ENCODE measurements at regions not wholly inside any gene's neighbourhood (a gene's known extent, or its start where the extent isn't known, plus 50 kb on each side); places are given as distances from the start of the nearest gene placed in this dataset.

DNA sequence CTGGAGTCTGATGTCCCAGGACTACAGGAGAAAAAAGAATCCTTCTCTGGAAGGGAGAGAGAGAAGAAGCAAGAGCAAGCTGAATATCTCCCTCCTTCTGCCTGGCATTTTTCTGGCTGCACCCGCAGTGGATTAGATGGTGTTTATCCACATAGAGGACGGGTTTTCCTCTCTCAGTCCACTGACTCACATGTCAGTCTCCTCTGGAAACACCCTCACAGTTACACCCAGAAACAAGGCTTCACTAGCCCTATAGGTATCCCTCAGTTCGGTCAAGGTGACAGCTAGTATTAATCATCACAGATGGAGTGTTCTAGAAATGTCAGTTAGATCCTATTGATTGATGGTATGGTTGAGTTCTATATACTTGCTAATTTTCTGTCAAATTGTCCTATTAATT lies 87.9 kb downstream of the RHOU start:
- no peak for FAIRE-seq
- DNase-seq (ENCODE audit: insufficient read length, low spot score) = no peak

- peak; percentile 39 for FAIRE-seq
- DNase-seq (ENCODE audit: insufficient read length, low spot score) = no peak
Observed at GRCh38 chr1:228824366-228824765, 89.1 kb downstream of the RHOU start.

DNA sequence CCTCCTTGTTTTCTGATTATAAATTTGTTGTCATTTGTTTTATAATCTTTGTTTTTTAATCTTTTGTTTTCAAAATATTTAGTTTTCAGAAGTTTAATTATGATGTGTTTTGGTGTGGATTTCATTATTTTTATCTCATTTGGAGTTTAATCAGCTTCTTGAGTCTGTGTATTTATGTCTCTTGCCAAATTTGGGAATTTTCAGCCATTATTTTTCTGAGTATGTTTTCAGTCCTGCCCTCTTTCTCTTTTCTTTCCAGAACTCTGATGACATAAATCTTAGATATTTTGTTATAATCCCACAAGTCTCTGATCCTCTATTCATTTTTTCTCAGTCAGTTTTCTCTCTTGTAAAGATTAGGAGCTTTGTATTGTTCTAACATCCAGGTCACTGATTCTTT lies 89.8 kb downstream of the RHOU start:
- DNase-seq (ENCODE audit: insufficient read length, low spot score) (no peak), FAIRE-seq (peak; percentile 21)

GRCh38 chr1:228825840-228826484 lies 90.7 kb downstream of the RHOU start:
- FAIRE-seq = peak; percentile 100
- DNase-seq (ENCODE audit: insufficient read length, low spot score) = peak; percentile 46

DNA sequence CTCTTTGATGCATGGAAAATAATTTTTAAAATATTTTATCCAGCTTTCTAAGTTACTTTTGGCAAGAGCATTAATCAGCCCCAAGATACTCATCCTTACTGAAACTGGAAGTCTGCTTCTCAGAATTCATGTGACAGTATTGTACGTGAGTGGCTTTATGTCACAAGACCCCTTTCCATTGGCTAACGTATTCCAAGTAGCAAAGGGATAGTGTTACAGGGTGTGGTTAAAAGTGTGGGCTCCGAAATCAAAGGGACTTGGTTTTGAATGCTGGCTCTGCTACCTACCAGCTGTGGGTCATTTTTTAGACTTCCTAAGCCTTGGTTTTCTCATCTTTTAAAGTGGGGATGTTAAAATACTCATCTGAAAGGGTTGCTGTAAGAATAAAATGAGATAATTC lies 91.7 kb downstream of the RHOU start:
- FAIRE-seq (peak; percentile 76), DNase-seq (ENCODE audit: insufficient read length, low spot score) (no peak)

DNA sequence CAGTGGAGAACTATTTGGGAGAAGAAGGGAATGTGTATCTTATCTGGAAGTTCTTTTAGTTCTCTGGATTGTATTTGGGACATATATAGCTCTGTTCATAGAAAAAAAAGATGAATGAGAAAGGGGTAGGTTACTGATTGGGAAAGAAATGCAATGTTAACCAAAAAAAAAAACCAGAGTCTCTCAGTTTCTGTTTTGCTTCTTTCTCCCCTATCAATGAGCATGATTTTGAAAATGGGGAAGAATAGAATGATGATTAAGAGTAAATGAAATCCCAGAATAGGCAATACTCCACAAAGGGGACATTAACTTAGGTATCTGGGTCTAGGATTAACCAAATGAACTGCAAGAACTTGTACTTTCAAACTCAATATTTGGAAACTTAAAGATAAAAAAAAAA lies 92.9 kb downstream of the RHOU start:
- DNase-seq (ENCODE audit: insufficient read length, low spot score) (no peak), FAIRE-seq (peak; percentile 57)

- FAIRE-seq (no peak), DNase-seq (ENCODE audit: insufficient read length, low spot score) (no peak)
Observed at GRCh38 chr1:228830185-228830953, 95.1 kb downstream of the RHOU start.

DNA sequence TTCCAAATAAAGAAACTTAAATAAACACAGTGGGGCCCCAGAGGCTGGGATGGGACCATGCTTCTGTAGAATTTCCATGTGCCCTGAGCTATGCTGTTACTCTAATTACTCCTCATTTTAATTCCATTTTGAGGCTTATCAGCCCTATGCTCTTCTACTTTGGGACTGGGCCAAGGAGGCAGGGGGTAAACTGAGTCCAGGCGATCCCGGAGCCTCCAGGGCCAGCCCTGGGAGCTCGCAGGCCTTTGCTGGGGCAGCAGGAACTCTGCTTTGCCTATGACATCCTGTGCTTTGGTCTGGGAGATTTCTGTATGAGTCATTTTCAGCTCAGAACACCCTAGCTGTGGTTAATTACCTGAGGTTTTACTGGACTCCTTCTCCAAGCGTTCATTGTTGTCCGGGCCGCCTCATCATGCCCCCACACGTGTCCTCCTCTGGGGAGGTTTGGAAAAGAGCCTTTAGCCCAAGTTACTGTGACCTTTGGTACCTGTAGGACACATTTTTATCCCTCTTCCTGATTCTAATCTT lies 95.7 kb downstream of the RHOU start:
- DNase-seq (ENCODE audit: insufficient read length, low spot score) (peak; percentile 52), FAIRE-seq (peak; percentile 95)

GRCh38 chr1:228833911-228834688 lies 98.8 kb downstream of the RHOU start:
- DNase-seq (ENCODE audit: insufficient read length, low spot score) (no peak), FAIRE-seq (no peak)

DNA sequence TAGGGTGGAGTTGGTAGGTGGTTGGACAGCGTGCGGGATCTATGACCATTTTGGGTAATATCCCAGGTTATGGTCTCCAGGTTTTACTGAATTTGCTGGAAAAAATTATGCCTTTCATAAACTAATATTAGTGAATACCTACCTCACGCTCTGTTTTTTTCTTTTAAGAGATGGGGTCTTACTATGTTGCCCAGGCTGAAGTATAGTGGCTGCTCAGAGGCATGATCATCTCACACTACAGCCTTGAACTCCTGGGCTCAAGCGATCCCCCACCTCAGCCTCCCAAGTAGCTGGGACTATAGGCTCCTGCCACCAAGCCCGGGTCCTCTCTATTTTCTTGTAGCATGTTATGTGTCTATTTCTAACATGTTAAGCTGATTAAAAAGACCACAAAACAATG lies 100.2 kb downstream of the RHOU start:
- no peak for DNase-seq (ENCODE audit: insufficient read length, low spot score)
- FAIRE-seq = no peak

GRCh38 chr1:228835911-228836310 lies 100.6 kb downstream of the RHOU start:
- DNase-seq (ENCODE audit: insufficient read length, low spot score) (no peak), FAIRE-seq (no peak)

- no peak for DNase-seq (ENCODE audit: insufficient read length, low spot score)
- no peak for FAIRE-seq
Observed at GRCh38 chr1:228836427-228836826, 101.1 kb downstream of the RHOU start.

DNA sequence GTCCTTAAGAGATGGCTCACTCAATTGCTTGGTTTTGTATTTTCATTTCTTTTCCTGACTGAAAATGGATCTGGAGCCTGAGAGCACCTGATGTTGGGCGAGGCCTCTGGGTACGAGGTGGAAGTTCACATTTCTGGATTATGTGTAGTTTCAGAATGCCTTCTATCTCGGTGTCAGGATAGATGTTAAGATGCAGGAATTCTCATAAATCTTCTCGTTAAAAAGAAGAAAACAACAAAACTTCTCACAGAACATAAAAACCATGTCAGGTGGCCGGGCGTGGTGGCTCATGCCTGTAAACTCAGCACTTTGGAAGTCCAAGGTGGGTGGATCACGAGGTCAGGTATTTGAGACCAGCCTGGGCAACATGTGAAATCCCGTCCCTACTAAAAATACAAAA lies 101.8 kb downstream of the RHOU start:
- FAIRE-seq = no peak
- DNase-seq (ENCODE audit: insufficient read length, low spot score) = no peak

DNA sequence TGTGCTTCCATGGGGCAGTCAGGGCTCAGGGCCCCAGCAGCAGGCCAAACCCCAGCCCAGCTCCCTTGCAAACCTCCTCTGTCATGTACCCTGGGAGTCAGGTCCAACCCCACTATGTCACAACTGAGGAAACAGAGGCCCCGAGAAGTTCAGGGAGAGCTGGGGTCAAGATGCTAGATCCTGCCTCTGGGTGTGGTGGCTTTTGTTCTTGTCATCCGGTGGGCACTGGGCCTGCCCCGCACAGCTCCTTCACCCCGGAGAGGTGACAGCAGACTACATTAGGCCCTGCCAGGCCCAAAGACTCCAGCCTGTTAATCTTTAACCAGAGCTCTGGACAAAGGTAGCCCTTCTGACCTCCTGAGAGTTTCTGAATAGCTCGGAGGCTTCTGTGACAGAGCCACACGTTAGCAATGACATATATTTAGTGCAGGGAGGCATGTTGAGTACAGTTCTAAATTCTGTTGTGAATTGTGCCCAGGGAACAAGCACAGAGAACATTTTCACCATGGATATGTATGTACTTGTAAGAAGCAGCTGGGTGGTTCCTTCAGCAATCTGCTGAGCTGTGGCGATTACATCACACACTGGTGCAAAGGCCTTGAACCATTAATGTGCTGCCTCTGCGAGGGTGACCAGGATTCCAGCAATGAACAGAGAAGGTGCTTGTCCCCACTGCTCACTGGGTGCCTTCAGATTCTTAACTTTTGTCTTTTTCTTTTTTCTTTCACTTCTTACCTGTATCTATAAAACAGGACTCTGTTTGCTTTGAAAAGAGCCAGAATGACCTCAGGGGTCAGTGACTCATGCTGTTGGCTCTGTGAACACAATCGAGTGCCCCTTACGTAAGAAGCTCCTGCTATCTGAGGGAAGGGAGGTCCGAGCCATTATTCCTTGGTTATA lies 102.8 kb downstream of the RHOU start:
- FAIRE-seq (peak; percentile 94), DNase-seq (ENCODE audit: insufficient read length, low spot score) (peak; percentile 40)

- DNase-seq (ENCODE audit: insufficient read length, low spot score) (no peak), FAIRE-seq (peak; percentile 51)
Observed at GRCh38 chr1:228838717-228839500, 103.6 kb downstream of the RHOU start.

DNA sequence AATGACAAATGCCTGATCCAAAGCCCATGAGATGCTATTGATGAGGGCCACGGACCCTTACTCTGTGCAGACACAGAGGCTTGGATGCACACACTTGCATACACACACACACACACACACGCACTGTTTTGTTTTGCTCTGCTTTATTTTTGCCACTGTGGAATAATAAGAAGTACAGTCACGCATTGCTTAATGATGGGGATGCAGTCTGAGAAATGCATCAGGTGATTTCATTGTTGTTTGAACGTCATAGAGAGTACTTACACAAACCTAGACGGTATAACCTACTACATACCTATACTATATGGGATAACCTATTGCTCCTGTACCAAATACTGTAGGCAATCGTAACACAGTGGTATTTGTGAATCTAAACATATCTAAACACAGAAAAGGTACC lies 104.4 kb downstream of the RHOU start:
- no peak for FAIRE-seq
- no peak for DNase-seq (ENCODE audit: insufficient read length, low spot score)

- FAIRE-seq (no peak), DNase-seq (ENCODE audit: insufficient read length, low spot score) (no peak)
Observed at GRCh38 chr1:228841632-228842031, 106.4 kb downstream of the RHOU start.

GRCh38 chr1:228842094-228842775 lies 107.0 kb downstream of the RHOU start:
- FAIRE-seq (peak; percentile 72), DNase-seq (ENCODE audit: insufficient read length, low spot score) (no peak)

DNA sequence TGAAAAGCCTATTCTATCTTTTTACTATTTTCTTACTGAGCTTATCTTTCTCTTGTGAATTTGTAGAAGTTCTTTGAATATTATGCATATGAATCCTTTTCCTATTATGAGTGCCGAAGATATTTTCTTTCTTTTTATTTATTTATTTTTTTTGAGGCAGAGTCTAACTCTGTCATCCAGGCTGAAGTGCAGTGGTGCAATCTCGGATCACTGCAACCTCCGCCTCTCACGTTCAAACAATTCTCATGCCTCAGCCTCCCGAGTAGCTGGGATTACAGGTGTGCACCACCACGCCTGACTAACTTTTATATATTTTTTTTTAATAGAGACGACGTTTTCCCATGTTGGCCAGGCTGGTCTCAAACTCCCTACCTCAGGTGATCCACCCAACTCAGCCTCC lies 109.8 kb downstream of the RHOU start:
- no peak for DNase-seq (ENCODE audit: insufficient read length, low spot score)
- FAIRE-seq = no peak

Data from GM19239 (cell line).